HG03469 (cell line): ENCODE measurements at regions not wholly inside any gene's neighbourhood (a gene's known extent, or its start where the extent isn't known, plus 50 kb on each side); places are given as distances from the start of the nearest gene placed in this dataset.

ENCODE experiments used
- ATAC-seq: cut with Tn5 transposase; IDR thresholded peaks from one replicate; pipeline ENCODE4 v1.9.1; 2021; ENCODE audit warnings: mild to moderate bottlenecking, moderate library complexity, moderate number of reproducible peaks; ENCODE audit not compliant: unreplicated experiment

DNA sequence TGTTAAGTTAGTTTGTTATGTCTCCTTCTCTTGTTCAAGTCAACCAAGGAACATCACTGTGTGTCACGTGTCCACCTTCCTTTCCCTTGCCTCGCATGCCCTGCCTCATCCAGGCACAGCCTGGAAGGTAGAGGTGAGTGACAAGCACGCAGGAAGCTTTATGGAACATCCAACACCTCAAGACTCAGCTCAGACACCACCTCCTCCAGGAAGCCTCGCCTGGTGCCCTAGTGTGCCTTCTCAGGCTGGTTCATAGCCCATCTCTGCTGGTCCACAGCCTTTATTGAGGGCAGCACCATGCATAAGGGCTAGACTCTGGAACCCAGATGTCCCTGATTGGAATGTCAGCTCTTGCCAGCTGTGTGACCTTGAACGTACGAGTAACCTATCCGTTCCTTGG, 224.3 kb downstream of the ANKRD60 start:
- ATAC-seq, result no peak

DNA sequence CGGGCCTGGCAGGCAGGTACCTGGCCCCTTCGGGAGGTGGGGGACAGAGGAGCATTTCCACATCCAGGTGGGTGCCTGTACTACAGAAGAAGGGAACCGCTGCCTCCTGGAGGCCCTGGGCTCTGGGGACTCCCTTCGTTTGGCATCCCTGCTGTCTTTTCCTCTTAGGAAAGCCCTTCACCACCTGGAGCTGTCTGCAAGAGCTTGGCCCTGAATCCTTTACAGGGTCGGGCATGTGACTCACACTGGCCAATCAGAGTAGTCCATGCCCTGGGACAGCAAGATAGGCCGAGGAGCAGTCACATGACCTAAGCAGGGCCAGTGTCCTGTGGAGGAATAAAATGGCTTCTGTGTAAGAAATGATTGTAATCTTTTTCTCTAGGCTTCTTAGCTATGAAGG, 224.9 kb downstream of the ANKRD60 start:
- ATAC-seq, result no peak

DNA sequence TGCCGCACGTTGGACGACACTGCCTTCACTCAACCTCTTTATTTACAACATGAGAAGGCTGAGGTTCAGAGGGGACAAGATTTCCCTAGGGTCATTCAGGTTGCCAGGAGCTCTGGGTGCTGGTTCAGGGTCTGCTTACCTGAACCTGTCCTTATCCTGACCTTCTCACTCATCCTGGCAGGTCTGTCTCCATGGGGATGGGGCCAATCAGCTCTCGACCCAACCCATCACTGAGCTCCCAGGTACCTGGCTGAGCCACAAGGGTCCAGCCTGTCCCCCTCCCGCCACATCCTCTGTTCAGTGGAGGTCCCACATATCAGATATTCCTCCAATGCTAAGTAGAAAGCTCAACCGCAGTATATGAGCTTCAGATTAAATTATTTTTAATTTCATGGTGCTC, 225.6 kb downstream of the ANKRD60 start:
- ATAC-seq, result no peak

DNA sequence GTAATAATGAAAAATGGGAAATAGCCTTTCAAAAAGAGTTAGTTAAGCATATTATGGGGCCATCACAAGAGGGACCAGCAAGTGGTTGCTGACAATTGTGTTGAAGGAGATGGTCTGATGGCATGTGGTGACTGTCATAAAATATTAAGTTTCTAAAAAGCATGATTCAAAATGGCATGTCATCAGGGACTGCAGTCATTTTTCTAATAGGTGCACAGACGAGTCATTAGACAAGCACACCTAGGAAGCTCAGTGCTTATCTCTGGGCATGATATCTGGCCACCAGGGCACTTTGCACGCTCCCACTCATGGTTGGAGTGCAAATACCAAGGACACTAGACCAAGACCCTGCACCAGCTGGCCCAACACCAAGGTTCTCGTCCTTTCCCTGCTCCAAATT, 226.5 kb downstream of the ANKRD60 start:
- ATAC-seq, result no peak

DNA sequence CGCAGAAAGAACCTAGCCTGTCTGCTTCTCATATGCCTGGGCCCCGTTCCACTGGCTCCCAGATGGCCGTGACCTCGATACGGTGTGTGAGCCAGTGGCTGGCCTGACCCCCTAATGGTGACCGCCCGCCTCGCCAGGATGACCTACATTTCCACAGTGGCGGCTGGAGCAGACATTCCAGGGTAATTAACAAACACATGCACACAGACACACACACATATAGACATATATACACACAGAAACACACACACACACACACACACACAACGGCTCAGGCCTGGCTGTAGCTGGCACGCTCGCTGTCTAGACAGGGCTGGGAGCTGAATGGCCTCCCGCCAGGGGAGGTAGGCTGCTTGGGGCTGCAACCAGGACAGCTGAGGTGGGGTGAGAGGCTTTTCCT, 227.1 kb downstream of the ANKRD60 start:
- ATAC-seq, result no peak

DNA sequence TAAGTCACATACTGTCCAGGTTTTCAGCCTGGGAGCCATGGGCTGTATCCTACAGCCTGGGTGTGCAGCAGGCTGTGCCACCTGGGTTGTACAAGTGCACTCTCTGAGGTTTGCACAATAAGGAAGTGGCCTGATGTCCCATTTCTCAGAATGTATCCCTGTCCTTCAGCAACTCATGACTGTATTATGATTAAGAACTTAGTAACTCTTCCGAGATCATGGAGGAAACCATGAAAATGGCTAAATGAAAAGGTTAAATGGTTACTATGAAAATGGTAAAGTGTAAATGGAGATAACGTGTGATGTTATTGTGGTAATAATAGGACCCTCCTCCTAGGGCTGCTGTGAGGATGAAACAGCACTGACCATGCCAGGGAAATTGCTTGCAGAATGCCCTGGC, 227.6 kb downstream of the ANKRD60 start:
- no peak for ATAC-seq

DNA sequence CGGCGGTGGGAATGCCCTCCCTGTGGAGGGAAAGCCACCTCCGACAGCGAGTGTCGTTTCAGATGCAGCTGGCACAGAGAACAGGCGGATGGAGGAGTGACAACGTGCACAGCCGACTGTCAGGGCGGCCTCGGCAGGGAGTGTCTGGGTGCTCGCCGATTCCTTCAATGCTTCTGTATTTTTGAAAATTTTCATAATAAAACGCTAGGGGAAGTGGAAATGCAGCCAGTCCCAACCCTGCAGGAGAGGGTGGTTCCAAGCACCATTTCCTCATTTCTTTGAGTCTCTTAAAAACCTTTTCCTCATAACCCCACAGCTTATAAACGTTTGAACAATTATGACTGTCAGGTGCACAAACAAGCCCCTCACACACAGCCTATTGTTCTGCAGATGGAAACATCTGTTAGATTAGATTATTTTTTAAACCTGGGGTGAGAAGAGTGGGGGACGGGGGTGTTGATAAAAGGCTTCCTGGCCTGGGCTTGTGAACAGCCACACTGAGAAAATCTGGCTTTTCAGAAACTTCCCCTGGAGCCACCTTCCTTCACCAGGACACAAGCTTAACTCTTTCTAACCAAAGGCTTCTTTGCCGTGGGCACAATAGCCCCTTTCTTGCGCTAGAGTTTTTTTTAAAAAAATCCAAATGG, 228.9 kb downstream of the ANKRD60 start:
- ATAC-seq, result no peak

DNA sequence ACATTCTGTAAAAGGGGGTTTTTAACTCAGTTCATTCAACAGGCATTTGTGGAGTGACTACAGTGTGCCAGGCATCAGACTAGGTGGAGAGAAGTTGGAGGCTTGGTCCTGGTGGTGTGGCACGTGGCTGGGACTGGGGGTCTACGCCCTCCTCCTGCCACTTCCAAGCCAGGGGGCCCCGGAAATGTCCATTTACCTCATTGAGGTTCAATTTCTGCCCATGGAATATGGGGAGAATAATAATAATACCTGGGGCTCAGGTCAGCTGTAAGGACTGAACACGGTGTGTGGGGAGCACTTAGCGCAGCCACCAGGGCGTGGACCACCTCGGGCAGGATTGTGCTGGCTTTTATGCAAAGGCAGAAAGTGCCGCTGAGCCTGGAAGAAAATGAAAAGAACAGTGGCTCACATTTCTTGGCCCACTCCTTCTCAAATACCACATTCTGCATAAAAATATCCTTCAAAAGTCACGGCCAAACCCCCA, 229.4 kb downstream of the ANKRD60 start:
- no peak for ATAC-seq

DNA sequence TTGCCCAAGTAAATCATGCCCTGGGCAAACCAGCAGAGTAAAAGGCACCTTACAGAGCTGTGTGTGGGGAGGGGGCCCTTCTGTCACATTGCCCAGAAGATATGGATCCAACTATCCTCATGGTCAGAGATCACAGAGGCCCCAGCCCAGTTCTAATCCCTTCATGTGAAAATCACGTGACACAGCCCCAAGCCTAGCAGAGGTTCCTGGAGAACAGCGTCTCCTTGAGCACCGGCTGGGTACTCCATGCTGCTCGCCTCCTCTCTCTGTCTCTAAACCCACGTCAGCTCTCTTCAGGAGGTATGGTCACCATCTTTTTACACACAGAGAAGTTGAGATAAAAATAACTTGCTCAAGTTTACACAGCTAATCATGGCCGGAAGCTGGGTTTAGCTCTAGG, 230.2 kb downstream of the ANKRD60 start:
- no peak for ATAC-seq

DNA sequence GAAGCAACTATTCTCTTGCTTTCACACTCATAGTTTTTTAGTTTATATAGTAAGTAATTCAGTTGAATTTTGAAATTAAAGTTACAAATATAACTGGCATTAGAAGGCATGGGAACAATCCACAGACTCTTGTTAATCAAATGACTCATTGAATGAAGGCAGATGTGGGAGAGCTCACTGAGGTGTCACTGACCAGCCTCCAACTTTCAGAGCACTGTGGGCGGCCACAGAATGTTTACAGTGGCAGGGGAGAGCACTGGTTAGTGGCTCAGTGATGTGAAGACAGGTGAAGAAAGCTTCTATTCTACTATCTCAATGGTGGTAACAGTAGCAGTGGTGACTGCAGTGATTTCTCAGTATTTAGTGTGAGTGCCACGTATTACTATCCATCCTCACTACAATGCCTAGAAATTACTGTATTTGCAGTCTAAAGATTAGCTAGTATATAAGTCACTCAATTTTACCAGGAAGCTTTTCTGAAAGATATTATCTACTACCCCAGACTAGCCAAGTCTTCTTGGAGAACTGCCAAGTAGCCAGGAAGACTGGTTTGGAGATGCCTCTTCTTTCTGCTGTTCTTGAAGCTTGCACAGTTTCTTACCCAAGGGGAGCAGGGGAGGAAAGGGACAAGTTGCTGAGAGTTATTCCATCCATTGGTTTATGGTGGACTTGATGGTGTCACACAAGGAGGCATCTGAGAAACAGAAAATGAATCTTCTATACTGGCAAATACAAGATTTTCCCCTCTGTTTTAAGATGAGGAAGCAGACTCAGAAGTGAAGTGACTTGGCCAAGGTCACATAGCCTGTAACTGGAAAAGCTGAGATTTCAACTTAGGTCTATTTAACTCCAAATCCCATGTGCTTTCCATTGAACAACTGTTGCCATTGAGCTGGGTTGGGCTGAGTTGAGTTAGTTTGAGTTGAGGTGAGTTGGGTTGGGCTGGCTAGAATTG, 231.2 kb downstream of the ANKRD60 start:
- no peak for ATAC-seq

DNA sequence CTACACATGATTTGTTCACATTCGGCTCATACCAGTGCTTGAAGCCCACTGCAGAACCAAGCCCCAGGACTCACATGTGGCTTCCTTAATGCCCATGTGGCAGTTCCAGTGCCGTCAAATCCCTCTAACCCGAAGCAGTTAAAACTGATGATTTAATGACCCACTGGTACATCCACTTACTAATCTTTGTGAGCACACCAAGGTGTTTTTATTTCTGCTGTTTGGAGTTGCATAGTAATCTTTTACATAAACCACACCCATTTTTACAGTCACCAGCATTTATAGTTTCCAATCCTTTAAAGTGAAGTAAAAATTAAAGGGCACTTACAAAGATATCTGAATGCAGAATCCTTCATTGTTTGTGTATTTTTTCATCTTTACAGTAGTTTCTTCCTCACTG, 232.0 kb downstream of the ANKRD60 start:
- no peak for ATAC-seq

DNA sequence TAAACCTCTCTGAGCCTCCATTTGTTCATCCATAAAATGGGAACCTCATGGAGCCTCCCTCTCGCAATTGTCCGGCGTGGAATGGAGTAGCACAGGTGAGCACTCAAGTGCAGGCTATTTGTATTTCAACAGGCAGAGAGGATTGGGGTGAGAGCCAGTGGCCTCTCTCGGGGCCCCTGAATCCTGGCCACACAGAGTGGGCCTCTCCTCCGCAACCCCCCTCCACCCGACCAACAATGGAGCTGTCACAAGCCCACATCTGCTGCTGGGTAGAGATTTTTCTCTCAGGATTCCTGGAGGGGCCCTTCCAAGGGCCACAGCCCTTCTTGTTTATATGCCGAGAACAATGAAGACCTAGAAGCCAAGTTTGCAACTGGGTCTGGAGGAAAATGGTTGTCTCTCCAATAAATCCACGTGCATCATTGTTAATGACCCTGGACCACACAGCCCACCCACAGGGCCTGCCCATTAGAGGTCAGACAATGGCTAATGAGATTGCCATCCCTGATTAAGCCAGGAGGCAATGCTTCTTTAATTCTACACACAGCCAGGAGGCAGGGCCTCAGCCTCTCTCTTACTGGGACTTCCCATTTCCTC, 233.0 kb downstream of the ANKRD60 start:
- ATAC-seq, result no peak

DNA sequence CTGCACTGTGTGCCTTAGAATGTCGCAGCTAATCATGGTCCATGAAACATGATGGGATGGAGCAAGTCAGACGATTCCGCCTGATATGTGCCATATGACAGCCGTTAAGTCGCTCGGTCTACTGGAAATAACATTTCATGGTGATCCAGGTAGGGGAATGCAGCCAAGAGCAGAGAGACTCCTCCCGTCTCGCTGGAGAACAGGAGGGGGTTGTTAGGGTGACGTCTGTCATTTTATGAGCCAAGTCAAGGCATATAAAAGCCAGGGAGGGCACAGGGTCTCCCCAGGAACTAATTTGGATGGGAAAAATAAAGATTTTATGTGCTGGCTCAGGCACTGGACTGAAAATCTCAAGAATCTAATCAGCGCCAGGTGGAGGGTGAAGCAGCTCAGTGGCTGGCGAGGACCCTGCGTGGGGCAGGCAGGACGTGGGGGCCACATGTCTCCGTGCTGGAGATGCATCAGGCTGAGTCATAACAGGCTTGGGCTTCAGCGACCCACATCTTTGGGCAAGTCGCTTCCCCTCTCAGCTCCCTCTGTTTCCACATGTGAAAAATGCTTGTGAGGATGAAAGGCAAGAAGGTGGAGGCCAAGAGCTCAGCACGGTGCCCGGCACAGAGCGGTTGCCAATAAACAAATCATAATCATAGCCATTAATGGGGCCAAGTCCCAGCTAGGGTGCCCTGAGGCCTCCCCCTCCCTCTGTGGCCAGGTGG, 234.6 kb downstream of the ANKRD60 start:
- no peak for ATAC-seq

DNA sequence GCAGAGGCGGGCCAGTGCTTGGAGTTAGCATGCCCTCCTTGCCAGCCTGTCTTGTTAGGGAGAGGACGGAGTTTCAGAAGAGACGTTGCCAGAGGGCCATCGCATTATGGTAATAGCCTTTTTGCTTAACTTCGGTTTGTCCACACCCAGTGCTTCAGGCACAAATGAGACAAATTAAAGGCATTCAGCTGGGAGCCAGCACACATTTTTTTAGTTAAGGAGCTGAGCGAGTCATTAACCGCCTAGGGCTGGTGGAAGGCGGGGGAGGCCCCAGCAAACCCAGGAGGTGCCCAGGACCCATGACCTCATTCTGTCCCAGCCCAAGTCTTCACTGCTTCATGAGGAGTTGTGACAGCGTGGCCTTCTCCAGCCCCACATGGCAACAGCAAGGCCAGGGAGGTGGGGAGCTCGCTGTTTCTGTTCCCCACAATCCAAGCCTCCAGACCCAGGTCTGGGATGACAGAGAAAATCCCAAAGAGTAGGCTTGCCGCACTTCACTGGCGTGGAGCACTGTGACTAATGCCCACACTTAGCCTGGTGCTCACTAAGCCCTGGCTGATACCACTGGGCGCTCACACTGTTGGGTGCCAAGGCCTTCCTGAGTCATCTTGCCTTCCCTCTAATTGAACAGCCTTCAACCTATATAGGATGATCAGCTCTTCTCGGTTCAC, 237.1 kb downstream of the ANKRD60 start:
- no peak for ATAC-seq

DNA sequence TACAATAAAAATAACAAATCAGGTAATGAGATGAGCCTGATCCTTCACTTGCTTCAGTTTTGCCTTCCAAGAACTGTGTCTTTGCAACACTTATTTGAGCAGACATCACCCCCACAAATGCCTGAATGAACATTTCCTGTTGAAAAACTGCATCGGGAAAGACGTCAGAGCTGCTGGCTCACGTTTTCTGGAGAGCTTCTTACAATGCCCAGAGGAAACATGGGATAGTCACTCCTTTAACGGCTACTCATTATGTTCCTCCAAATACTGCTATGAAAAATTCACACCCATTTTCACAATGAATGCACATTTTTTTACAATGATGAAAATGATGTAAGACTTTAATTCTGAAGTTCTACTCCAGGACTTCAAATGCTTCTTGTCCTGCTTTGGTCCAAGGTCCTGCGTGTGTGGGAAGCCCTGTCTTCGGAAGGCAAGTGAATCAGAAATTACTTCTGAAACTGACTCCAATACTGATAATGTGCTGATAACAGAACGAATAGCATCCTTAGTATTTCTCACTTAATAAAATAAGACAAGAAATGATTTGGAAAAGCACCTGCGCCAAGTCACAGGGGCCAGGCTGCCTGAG, 238.0 kb downstream of the ANKRD60 start:
- no peak for ATAC-seq

DNA sequence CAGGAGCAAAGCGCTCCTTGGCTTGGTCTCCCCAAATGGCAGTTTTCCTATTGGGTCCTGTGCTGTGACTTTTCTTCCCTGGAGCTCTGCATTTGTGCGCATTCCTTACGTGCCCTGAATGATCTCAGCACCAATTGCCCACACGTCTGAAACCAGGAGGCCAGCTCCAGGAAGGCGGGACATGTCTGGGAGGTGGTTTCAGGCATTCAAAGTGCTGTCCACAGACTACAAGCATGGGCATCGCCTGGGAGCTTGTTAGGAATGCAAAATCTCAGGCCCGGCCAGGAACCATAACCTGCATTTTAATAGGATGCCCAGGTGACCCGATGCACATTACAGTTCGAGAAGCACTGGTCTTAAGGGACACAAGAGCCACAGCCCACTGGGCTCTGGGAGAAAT, 239.6 kb downstream of the ANKRD60 start:
- no peak for ATAC-seq

DNA sequence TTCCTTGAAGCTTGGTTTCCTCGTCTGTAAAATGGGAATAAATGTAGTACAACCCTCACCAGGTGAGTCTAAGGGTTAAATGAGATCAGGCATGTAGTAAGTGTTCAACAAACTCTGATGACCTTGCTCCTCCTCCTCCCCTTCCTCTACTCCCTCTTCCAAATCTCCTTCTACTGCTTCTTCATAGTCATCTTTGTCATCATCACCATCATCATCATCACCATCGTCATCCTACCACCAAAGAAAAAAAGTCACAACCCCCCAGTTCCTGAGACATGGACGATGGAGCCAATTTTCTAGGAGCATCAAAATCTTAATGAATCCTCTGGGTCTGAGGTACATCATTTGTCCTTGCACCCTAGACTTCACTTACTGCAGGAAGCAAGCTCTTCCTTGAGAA, 240.0 kb downstream of the ANKRD60 start:
- ATAC-seq, result no peak

DNA sequence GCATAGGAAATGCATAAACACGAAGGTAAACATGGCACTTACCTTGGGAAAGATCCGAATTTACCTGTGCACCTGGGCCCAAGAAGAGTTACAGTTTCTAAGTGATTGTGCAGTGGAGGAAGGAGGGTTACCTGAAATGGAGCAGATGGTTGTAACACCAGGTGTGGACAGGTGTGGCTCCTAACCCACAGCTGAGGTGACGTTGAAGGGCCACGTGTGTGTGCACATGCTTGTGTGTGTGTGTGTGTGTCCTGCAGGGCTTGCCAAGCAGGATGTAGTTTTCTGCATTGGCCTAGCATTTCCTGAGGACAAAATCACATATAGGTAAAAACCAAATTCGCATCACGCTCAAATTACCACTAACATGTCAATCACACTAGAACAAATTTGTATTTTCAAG, 240.8 kb downstream of the ANKRD60 start:
- no peak for ATAC-seq

DNA sequence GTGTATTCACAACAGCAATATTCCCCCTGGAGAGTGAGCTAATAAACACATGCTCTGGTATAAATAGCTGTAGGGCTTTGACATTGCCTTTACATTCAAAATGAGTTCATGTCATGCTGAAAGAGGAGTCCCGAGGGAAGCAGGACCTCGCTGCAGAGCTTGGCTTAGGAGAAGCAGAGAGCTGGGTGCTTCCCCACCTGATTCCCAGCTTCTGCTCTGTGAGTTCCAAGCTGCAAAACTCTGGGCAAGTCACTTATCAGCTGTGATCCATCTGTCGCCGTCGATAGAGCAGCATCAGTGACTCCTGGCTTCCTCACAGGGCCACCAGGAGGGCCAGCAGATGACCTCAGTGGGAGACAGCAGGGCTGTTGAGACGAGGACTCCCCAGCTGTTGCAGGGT, 241.8 kb downstream of the ANKRD60 start:
- no peak for ATAC-seq

DNA sequence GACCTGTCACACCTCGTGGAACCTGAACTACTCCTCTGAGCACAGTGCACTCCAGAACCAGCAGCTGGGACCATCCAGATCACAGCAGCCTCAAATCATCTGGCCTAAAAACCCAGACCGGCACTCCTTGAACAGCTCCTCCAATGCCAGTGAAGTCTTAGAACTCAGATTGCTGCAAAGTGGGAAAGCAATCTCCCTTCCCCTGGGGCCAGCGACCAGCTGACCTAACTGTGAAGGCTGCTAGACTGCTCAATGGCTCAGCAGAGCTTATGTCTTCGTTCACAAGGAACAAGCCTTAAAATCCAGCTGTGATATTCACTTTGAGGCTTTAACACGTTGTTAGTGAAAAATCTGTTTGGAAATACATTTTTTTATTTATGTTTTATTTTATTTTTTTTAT, 243.2 kb downstream of the ANKRD60 start:
- no peak for ATAC-seq
